ENCODE measurements at regions not wholly inside any gene's neighbourhood (a gene's known extent, or its start where the extent isn't known, plus 50 kb on each side); places are given as distances from the start of the nearest gene placed in this dataset.

DNA sequence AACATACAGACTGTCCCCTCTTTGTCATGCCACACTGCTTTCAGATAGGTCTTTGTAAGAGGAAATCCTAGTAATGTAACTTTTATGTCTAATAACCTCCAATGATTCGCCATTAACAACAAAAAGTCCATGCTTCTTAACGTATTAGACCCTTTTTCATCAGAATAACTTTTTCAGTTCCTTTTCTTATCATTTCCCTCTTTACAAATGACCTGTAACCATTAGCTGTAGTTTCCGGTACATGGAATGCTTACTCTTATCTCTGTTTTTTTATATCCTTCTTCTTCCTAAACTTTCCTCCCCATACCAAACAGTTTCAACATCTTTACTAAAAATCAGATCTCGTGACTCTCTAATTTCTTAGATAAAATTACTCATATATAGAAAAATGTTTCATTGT lies 268.9 kb upstream of the TYRP1 start:
- TF ChIP-seq, protein P1, sequence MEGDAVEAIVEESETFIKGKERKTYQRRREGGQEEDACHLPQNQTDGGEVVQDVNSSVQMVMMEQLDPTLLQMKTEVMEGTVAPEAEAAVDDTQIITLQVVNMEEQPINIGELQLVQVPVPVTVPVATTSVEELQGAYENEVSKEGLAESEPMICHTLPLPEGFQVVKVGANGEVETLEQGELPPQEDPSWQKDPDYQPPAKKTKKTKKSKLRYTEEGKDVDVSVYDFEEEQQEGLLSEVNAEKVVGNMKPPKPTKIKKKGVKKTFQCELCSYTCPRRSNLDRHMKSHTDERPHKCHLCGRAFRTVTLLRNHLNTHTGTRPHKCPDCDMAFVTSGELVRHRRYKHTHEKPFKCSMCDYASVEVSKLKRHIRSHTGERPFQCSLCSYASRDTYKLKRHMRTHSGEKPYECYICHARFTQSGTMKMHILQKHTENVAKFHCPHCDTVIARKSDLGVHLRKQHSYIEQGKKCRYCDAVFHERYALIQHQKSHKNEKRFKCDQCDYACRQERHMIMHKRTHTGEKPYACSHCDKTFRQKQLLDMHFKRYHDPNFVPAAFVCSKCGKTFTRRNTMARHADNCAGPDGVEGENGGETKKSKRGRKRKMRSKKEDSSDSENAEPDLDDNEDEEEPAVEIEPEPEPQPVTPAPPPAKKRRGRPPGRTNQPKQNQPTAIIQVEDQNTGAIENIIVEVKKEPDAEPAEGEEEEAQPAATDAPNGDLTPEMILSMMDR (IDR thresholded peaks at IDR 0.05), result no peak
- TF ChIP-seq ZFX (IDR thresholded peaks at IDR 0.05; ENCODE audit: borderline replicate concordance), result no peak

All from 22Rv1 (cell line).